Pancreas (tissue), 10 donors: ENCODE measurements at regions not wholly inside any gene's neighbourhood (a gene's known extent, or its start where the extent isn't known, plus 50 kb on each side); places are given as distances from the start of the nearest gene placed in this dataset.

Experiments used
- ATAC-seq, 4 donors: fragments of 200-7000 bp; cut with Tn5 transposase; one replicate each; pipeline versions ENCODE4 v1.8.0 to v1.9.1; 2020; ENCODE audit warnings: mild to moderate bottlenecking in 4 of 4, moderate library complexity in 4 of 4
- DNase-seq, 6 donors: peaks; one replicate each; pipeline ENCODE4 v3.0.0-alpha.2; 2020
- FAIRE-seq: peaks from 2 replicates; lab custom pipeline; 2012; peaks lifted over from hg19 to GRCh38; lab: Jason Lieb, UNC
- H3K27ac ChIP-seq, 4 donors: fragments of 200-600 bp; sonication (generic); 1 replicate in 3 of 4; 2 replicates in 1 of 4; pipeline versions ENCODE4 v1.5.0 to v1.8.0; 2020
- H3K27me3 ChIP-seq, 4 donors: fragments of 200-600 bp; one replicate each; pipeline ENCODE4 v1.8.0; 2021
- H3K36me3 ChIP-seq, 3 donors: fragments of 200-600 bp; sonication (generic) in 1 of 3; one replicate each; pipeline versions ENCODE4 v1.5.0 to v1.8.0; 2020 to 2021
- H3K4me1 ChIP-seq, 3 donors: fragments of 200-600 bp; one replicate each; pipeline ENCODE4 v1.8.0; 2021
- H3K4me3 ChIP-seq, 4 donors: fragments of 200-600 bp; sonication (generic) in 2 of 4; one replicate each; pipeline versions ENCODE4 v1.5.0 to v1.8.0; 2020 to 2021
- H3K9me3 ChIP-seq, 4 donors: fragments of 200-600 bp; one replicate each; pipeline ENCODE4 v1.8.0; 2021
- WGBS, 2 donors: extraction: QIAGEN DNeasy Blood & Tissue Kit; methylation state at CpG; one replicate each; pipeline ENCODE4 v1.1.7; 2013; 5-methylcytosine and 5-hydroxymethylcytosine counted together
- intact Hi-C, 3 donors: fragments of 100-400 bp; cut with DNase I; formaldehyde crosslinking; loops; one replicate each; pipeline versions ENCODE4 v1.11.1 to v1.14.2; 2022
- TF ChIP-seq, protein P1 (sequence below), 4 donors: fragments of 200-600 bp; sonication (generic) in 3 of 4; IDR thresholded peaks; one replicate each; pipeline versions ENCODE4 v1.5.0 to v1.8.0; 2021; ENCODE audit warnings: antibody characterized with exemption in 4 of 4
- donor health status: healthy with polysubstance abuse.
- donor health status: DM: no; HTN: no; CAD: no; lungs with moderate emphysema.
- donor health status: DM: no; HTN: no; CAD: no.
- donor health status: control.
- donor health status: control.
- donor health status: Bipolar disorder and iron deficiency.
- donor health status: DM: yes; HTN: yes; CAD: no.
- donor health status: DM: no; HTN: no; CAD: no.
- donor health status: DM: no; HTN: no; CAD: no.
- donor health status: DM: yes; HTN: yes; CAD: no.

DNA sequence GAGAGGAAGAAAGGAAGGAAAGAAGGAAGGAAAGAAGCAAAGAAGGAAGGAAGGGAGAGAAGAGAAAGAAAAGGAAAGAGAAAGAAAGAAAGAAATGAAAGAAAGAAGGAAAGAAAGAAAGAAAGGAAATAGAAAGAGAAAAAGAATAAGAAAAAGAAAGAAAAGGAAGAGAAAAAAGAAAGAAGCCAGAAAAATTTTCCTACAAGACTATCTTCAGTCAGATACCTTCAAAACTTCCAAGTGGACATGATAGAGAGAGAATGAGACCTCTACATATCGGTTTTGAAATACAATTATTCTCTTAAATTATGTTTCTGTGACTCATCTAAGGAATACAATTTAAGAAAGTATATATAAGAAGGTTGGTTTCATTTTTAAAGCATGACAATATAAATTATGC lies 1369.0 kb downstream of the ZPLD1 start:
- H3K4me1 ChIP-seq = no peaks in the 10 kb centered on the region
- TF ChIP-seq, protein P1, sequence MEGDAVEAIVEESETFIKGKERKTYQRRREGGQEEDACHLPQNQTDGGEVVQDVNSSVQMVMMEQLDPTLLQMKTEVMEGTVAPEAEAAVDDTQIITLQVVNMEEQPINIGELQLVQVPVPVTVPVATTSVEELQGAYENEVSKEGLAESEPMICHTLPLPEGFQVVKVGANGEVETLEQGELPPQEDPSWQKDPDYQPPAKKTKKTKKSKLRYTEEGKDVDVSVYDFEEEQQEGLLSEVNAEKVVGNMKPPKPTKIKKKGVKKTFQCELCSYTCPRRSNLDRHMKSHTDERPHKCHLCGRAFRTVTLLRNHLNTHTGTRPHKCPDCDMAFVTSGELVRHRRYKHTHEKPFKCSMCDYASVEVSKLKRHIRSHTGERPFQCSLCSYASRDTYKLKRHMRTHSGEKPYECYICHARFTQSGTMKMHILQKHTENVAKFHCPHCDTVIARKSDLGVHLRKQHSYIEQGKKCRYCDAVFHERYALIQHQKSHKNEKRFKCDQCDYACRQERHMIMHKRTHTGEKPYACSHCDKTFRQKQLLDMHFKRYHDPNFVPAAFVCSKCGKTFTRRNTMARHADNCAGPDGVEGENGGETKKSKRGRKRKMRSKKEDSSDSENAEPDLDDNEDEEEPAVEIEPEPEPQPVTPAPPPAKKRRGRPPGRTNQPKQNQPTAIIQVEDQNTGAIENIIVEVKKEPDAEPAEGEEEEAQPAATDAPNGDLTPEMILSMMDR (IDR thresholded peaks at IDR 0.05) = no peak
- no peak overlapping the region for H3K27ac ChIP-seq
- intact Hi-C loops = no loop called here
- 75 to 78% methylated on average over 1 of the region's 1 CpG for WGBS, 2 donors
- no peak for FAIRE-seq
- DNase-seq = no peak
- ATAC-seq = no peak
- H3K4me3 ChIP-seq = no peak overlapping the region
- no peaks in the 10 kb centered on the region for H3K27me3 ChIP-seq
- no peaks in the 10 kb centered on the region for H3K36me3 ChIP-seq
- H3K9me3 ChIP-seq = no peaks in the 10 kb centered on the region

DNA sequence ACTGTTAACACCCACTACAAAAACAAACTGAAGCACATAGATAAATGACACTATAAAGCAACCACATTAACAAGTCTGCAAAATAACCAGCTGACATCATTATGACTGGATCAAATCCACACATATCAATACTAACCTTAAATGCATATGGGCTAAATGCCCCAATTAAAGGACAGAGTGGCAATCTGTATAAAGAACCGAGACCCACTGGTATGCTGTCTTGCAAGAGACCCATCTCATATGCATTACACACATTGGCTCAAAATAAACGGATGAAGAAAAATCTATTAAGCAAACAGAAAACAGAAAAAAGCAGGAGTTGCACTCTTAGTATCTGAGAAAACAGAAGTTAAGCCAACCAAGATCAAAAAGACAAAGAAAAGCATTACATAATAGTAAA lies 1375.4 kb downstream of the ZPLD1 start:
- ATAC-seq (no peak), DNase-seq (no peak), FAIRE-seq (no peak)
- Histone ChIP-seq H3K27ac (no peak overlapping the region), H3K9me3 (no peaks in the 10 kb centered on the region), H3K36me3 (no peaks in the 10 kb centered on the region), H3K4me3 (no peak overlapping the region), H3K4me1 (no peaks in the 10 kb centered on the region), H3K27me3 (no peaks in the 10 kb centered on the region)
- WGBS, 2 donors = 56 to 61% methylated on average over 2 of the region's 2 CpGs
- TF ChIP-seq, protein P1 (IDR thresholded peaks at IDR 0.05) = no peak
- intact Hi-C loops = no loop called here

DNA sequence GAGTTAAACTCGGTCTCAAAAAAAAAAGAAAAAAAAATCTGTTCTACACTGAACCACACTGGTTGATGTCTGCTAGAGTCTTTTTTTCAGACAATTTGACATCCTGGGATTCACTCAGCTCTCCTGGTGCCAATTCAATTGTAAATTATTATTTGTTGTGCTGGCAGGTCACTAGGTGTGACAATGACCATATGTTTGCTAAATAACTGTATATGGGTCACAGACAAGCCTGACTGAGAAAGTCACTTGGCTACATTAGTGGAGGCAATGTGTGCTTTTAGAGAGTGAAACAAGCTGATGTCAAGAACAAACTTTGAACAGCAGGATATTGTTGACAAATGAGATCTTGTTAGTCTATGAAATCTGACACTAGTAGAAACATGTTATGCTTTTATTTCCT lies 1379.1 kb downstream of the ZPLD1 start:
- WGBS, 2 donors = 59 to 82% methylated on average over 1 of the region's 1 CpG
- Histone ChIP-seq H3K36me3 (no peaks in the 10 kb centered on the region), H3K27me3 (no peaks in the 10 kb centered on the region), H3K4me3 (no peak overlapping the region), H3K9me3 (no peaks in the 10 kb centered on the region), H3K27ac (no peak overlapping the region), H3K4me1 (no peaks in the 10 kb centered on the region)
- FAIRE-seq (no peak), ATAC-seq (peak; percentile 38 to 70 (median 50)), DNase-seq (no peak)
- intact Hi-C loops = no loop called here
- TF ChIP-seq, protein P1 (IDR thresholded peaks at IDR 0.05) = no peak

DNA sequence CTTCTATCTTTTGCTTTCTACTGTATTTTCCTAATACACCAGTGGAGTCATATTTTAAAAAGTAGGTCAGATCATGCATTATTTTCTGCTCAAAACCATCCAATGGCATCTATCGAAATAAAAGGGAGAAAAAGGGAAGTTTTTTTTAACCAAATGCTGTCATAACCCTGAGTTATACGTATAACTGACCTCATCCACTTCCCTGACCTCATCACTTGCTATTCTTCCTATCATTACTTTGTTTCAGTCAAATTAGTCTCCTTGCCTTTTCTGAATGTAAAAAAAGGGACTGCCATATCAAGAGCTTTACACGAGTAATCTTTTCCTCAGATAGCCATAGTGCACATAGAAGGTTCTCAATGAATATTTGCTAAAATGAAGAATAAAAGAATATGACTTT lies 1383.6 kb downstream of the ZPLD1 start:
- FAIRE-seq = no peak
- Histone ChIP-seq H3K27me3 (no peaks in the 10 kb centered on the region), H3K9me3 (no peaks in the 10 kb centered on the region), H3K4me1 (no peaks in the 10 kb centered on the region), H3K36me3 (no peaks in the 10 kb centered on the region), H3K27ac (no peak overlapping the region), H3K4me3 (no peak overlapping the region)
- TF ChIP-seq, protein P1 (IDR thresholded peaks at IDR 0.05) = no peak
- DNase-seq = no peak
- WGBS, 2 donors = 59 to 64% methylated on average over 3 of the region's 3 CpGs
- intact Hi-C loops = no loop called here
- ATAC-seq = no peak

DNA sequence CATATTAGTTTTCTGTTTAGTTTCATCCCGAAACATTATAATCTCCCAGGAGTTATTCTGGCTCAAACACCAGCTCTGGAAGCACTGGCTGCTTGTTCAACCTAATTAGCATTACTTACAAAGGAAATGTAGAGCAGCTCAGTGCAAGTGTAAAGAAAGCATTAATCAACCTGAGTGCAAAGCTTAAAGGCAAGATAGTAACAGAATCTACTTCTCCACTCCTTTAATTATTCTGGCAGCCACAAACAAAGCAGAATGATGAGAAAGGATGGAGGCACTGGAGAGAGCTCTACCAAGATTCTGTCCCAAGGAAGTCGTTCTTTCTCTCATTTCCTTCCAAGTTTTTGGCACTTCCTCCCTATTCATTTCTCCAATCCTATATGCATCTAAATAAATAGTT lies 1384.0 kb downstream of the ZPLD1 start:
- TF ChIP-seq, protein P1 (IDR thresholded peaks at IDR 0.05) = no peak
- H3K27ac ChIP-seq = no peak overlapping the region
- H3K27me3 ChIP-seq = no peaks in the 10 kb centered on the region
- H3K4me1 ChIP-seq = no peaks in the 10 kb centered on the region
- 37% methylated on average over 2 of the region's 2 CpGs for WGBS, 2 donors
- no peak overlapping the region for H3K4me3 ChIP-seq
- no peaks in the 10 kb centered on the region for H3K9me3 ChIP-seq
- no peaks in the 10 kb centered on the region for H3K36me3 ChIP-seq
- intact Hi-C loops = no loop called here
- no peak for DNase-seq
- no peak for FAIRE-seq
- ATAC-seq = no peak
